Mesenchymal stem cell (in vitro differentiated cells and primary cell): ENCODE measurements at regions not wholly inside any gene's neighbourhood (a gene's known extent, or its start where the extent isn't known, plus 50 kb on each side); places are given as distances from the start of the nearest gene placed in this dataset.

Experiments
- DNase-seq: peaks from one replicate; pipeline ENCODE4 v3.0.0-alpha.2; 2013
- H2AFZ ChIP-seq: one replicate; pipeline ENCODE4 v1.6.1; 2013; ENCODE audit warnings: low read depth, mild to moderate bottlenecking, control low read depth, inconsistent platforms, low read length, moderate library complexity
- H2AK5ac ChIP-seq: 2 replicates; pipeline ENCODE4 v1.6.1; 2013; ENCODE audit warnings: low read length, moderate library complexity, mild to moderate bottlenecking, inconsistent platforms; ENCODE audit not compliant: severe bottlenecking
- H2BK120ac ChIP-seq: one replicate; pipeline ENCODE4 v1.6.1; 2013; ENCODE audit warnings: low read depth, mild to moderate bottlenecking, inconsistent platforms, low read length, moderate library complexity
- H2BK12ac ChIP-seq, 2 experiments: one replicate each; pipeline ENCODE4 v1.6.1; 2013; ENCODE audit warnings: inconsistent platforms in 2 of 2, low read length in 2 of 2, mild to moderate bottlenecking in 2 of 2, moderate library complexity in 2 of 2, control low read depth in 1 of 2
- H2BK15ac ChIP-seq: one replicate; pipeline ENCODE4 v1.6.1; 2013; ENCODE audit warnings: mild to moderate bottlenecking, low read depth, inconsistent platforms; ENCODE audit not compliant: poor library complexity, severe bottlenecking
- H2BK5ac ChIP-seq: 2 replicates; pipeline ENCODE4 v1.6.1; 2013; ENCODE audit warnings: low read depth, mild to moderate bottlenecking, low read length, control low read depth, inconsistent platforms; ENCODE audit not compliant: poor library complexity, severe bottlenecking
- H3K14ac ChIP-seq, 2 experiments: one replicate each; pipeline ENCODE4 v1.6.1; 2013; ENCODE audit warnings: inconsistent platforms in 2 of 2, low read length in 2 of 2, control low read depth in 1 of 2, mild to moderate bottlenecking in 1 of 2, moderate library complexity in 1 of 2
- H3K18ac ChIP-seq, 2 experiments: one replicate each; pipeline ENCODE4 v1.6.1; 2013; ENCODE audit warnings: inconsistent platforms in 2 of 2, low read length in 2 of 2, control low read depth in 1 of 2, low read depth in 1 of 2, mild to moderate bottlenecking in 1 of 2
- H3K23ac ChIP-seq, 2 experiments: one replicate each; pipeline ENCODE4 v1.6.1; 2013; ENCODE audit warnings: inconsistent platforms in 2 of 2, low read length in 2 of 2, mild to moderate bottlenecking in 2 of 2, moderate library complexity in 2 of 2, control low read depth in 1 of 2
- H3K27ac ChIP-seq: 2 replicates; pipeline ENCODE4 v1.5.1; 2013; ENCODE audit warnings: mild to moderate bottlenecking, moderate library complexity, low read length, control low read depth, inconsistent platforms; ENCODE audit not compliant: poor library complexity, severe bottlenecking
- H3K27me3 ChIP-seq, 2 experiments: 2 replicates each; pipeline versions ENCODE4 v1.6.1 to v1.7.0; 2013; ENCODE audit warnings: low read length in 2 of 2, mild to moderate bottlenecking in 2 of 2, moderate library complexity in 2 of 2, control low read depth in 1 of 2, inconsistent platforms in 1 of 2; ENCODE audit not compliant: control insufficient read depth in 1 of 2, insufficient read depth in 1 of 2
- H3K36me3 ChIP-seq, 2 experiments: 2 replicates each; pipeline versions ENCODE4 v1.6.1 to v1.7.0; 2013; ENCODE audit warnings: low read length in 2 of 2, control low read depth in 1 of 2, inconsistent platforms in 1 of 2, low read depth in 1 of 2, mild to moderate bottlenecking in 1 of 2; ENCODE audit not compliant: insufficient read depth in 2 of 2, control insufficient read depth in 1 of 2
- H3K4ac ChIP-seq, 2 experiments: one replicate each; pipeline ENCODE4 v1.6.1; 2013; ENCODE audit warnings: inconsistent platforms in 2 of 2, low read length in 2 of 2, mild to moderate bottlenecking in 2 of 2, moderate library complexity in 2 of 2, control low read depth in 1 of 2, low read depth in 1 of 2
- H3K4me1 ChIP-seq: 2 replicates; pipeline ENCODE4 v1.6.1; 2013; ENCODE audit warnings: low read depth, low read length, control low read depth; ENCODE audit not compliant: control insufficient read depth, insufficient read depth
- H3K4me2 ChIP-seq: 2 replicates; pipeline ENCODE4 v1.6.1; 2013; ENCODE audit warnings: low read length, mild to moderate bottlenecking, inconsistent platforms; ENCODE audit not compliant: poor library complexity, severe bottlenecking
- H3K4me3 ChIP-seq, 2 experiments: 2 replicates each; pipeline versions ENCODE4 v1.5.1 to v1.7.0; 2013; ENCODE audit warnings: low read length in 2 of 2, mild to moderate bottlenecking in 2 of 2, control low read depth in 1 of 2, low read depth in 1 of 2; ENCODE audit not compliant: insufficient read depth in 1 of 2
- H3K79me1 ChIP-seq: replicated peaks from 2 replicates; pipeline ENCODE4 v1.6.1; 2013; ENCODE audit warnings: mild to moderate bottlenecking, control low read depth, low read length, inconsistent platforms; ENCODE audit not compliant: poor library complexity, severe bottlenecking
- H3K9ac ChIP-seq: 2 replicates; pipeline ENCODE4 v1.7.0; 2013; ENCODE audit warnings: mild to moderate bottlenecking, low read length, moderate library complexity
- H3K9me3 ChIP-seq: 2 replicates; pipeline ENCODE4 v1.7.0; 2013; ENCODE audit warnings: mild to moderate bottlenecking, low read length; ENCODE audit not compliant: control insufficient read depth
- H4K8ac ChIP-seq: one replicate; pipeline ENCODE4 v1.6.1; 2013; ENCODE audit warnings: inconsistent platforms, mild to moderate bottlenecking, low read length, moderate library complexity
- H4K91ac ChIP-seq: one replicate; pipeline ENCODE4 v1.6.1; 2013; ENCODE audit warnings: mild to moderate bottlenecking, low read length, inconsistent platforms
- WGBS: methylation state at CpG from one replicate; pipeline ENCODE4 v1.1.7; 2013; ENCODE audit warnings: mixed read lengths; 5-methylcytosine and 5-hydroxymethylcytosine counted together

DNA sequence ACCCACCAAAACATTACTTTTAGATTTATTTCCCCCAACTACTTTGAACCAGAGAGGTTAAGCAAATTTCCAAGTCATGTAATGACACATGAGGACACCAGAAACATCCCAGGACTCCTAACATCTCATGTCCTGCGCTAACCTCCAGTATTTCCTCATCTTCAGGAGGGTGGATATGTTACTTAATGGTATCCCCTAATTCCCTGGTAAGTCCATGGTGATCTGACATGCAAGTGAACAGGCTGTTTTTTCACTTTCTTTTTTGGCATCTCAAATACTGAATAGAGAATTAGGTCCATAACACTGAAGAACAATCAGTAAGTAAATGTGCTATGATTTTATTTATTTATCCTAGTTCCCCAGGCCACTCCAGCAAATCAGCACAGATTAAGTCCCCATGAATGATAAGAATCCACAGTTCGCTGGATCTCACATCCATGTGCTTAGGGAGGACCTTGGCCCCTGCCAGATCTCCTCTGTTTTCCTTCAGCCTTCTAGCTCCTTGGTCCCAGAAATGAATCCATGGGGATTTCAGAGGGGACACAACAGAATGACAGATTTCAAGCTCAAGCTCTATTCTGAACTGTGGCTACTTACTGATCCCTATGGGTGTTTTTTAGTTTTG, 334.6 kb downstream of the CDC5L start:
- no peak overlapping the region for H2AK5ac ChIP-seq
- H3K4me3 ChIP-seq = no peak overlapping the region
- no peak overlapping the region for H2BK5ac ChIP-seq
- WGBS = 76% methylated on average over 1 of the region's 2 CpGs
- no peak overlapping the region for H4K91ac ChIP-seq
- H3K27me3 ChIP-seq = no peaks in the 10 kb centered on the region
- H3K4me1 ChIP-seq = peaks cover 5% of the 10 kb centered on the region
- H2BK120ac ChIP-seq = no peak overlapping the region
- no peak overlapping the region for H3K4me2 ChIP-seq
- H3K27ac ChIP-seq = no peak overlapping the region
- no peak overlapping the region for H3K18ac ChIP-seq
- no peak overlapping the region for H3K14ac ChIP-seq
- no peaks in the 10 kb centered on the region for H3K79me1 ChIP-seq
- no peak overlapping the region for H2AFZ ChIP-seq
- no peak overlapping the region for H3K4ac ChIP-seq
- no peak overlapping the region for H4K8ac ChIP-seq
- no peak overlapping the region for H3K9ac ChIP-seq
- no peak overlapping the region for H3K23ac ChIP-seq
- H2BK15ac ChIP-seq = no peak overlapping the region
- H3K36me3 ChIP-seq = no peaks in the 10 kb centered on the region
- DNase-seq = no peak
- H2BK12ac ChIP-seq = no peak overlapping the region
- no peaks in the 10 kb centered on the region for H3K9me3 ChIP-seq

DNA sequence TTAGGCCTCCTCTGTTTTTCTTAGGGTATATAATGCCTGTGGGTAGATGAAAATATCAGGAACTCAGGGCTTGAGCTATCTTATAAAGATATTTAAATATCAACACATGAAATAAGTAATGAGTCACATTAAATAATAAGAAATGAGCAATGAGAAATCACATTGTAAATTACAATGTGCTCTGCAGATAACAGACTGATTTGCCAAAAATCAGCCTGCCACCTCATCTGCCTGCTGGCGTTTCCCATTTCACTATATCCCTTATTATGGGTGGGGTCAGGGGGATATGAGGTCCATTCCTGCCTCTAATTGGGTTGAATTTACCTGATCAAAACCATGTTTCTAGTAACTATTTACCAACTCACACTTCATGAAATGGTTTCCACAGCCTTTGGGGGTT, 335.2 kb downstream of the CDC5L start:
- Histone ChIP-seq H2AK5ac (no peak overlapping the region), H4K8ac (no peak overlapping the region), H3K4me2 (no peak overlapping the region), H3K9me3 (no peaks in the 10 kb centered on the region), H2BK15ac (no peak overlapping the region), H3K27me3 (no peaks in the 10 kb centered on the region), H4K91ac (no peak overlapping the region), H3K4me1 (peaks cover 5% of the 10 kb centered on the region), H2AFZ (no peak overlapping the region), H3K36me3 (no peaks in the 10 kb centered on the region), H3K4me3 (no peak overlapping the region), H3K14ac (no peak overlapping the region), H3K4ac (no peak overlapping the region), H3K79me1 (no peaks in the 10 kb centered on the region), H3K9ac (no peak overlapping the region), H2BK120ac (no peak overlapping the region), H3K27ac (no peak overlapping the region), H3K18ac (no peak overlapping the region), H2BK12ac (no peak overlapping the region), H2BK5ac (no peak overlapping the region), H3K23ac (no peak overlapping the region)
- no peak for DNase-seq
- WGBS = no CpG with 5 or more reads among the region's 1 CpG

DNA sequence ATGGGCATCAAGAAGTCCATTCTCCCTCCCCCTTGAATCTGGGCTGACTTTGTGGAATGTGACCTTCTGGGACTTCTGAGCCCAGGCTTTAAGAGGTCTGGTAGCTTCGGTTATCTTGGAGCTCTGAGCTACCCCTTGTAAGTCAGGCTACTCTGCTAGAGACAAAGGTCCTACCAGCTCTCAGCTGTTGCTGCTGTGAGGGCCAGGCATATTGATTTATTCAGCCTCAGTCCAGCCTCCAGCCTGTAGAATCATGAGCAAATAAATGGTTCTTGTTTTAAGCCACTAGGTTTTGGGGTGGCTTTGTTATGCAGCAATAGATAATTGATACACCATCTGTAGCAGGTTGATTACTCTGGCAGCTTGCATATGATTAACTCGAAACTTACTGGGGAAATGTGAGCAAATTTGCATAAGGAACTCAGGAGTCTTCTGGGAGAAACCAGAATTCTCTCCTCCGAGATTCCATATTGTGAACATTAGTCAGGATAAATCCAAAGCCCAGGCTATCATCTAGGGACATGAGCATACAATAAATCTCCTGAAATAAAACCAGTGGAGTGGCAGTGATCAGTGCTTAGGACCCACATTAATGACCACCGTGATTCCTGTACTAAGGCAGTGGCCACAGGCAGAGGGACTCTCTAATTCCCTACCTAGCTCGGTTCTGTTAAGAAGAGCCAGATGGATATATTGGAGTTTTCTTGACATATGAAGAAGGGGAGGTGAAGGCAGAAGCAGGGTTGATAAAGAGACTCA, 336.1 kb downstream of the CDC5L start:
- H2BK12ac ChIP-seq = no peak overlapping the region
- no peak overlapping the region for H3K4me3 ChIP-seq
- H3K4me1 ChIP-seq = peaks cover 5% of the 10 kb centered on the region
- H4K8ac ChIP-seq = no peak overlapping the region
- H3K18ac ChIP-seq = no peak overlapping the region
- H4K91ac ChIP-seq = no peak overlapping the region
- H3K27ac ChIP-seq = no peak overlapping the region
- no peaks in the 10 kb centered on the region for H3K36me3 ChIP-seq
- no peak overlapping the region for H2AFZ ChIP-seq
- no peak overlapping the region for H2AK5ac ChIP-seq
- DNase-seq = no peak
- no peaks in the 10 kb centered on the region for H3K27me3 ChIP-seq
- no peaks in the 10 kb centered on the region for H3K9me3 ChIP-seq
- no peaks in the 10 kb centered on the region for H3K79me1 ChIP-seq
- no peak overlapping the region for H3K23ac ChIP-seq
- peak overlapping the region; percentile 59 for H2BK5ac ChIP-seq
- no peak overlapping the region for H3K9ac ChIP-seq
- no peak overlapping the region for H3K4me2 ChIP-seq
- no peak overlapping the region for H2BK120ac ChIP-seq
- WGBS = 74% methylated on average over 5 of the region's 5 CpGs
- H3K4ac ChIP-seq = no peak overlapping the region
- H3K14ac ChIP-seq = no peak overlapping the region
- H2BK15ac ChIP-seq = no peak overlapping the region

GRCh38 chr6:44725070-44725469, 337.6 kb downstream of the CDC5L start:
- 80% methylated on average over 2 of the region's 4 CpGs for whole genome bisulfite sequencing
- H2BK5ac ChIP-seq = no peak overlapping the region
- no peak overlapping the region for H3K18ac ChIP-seq
- H2BK120ac ChIP-seq = no peak overlapping the region
- H3K79me1 ChIP-seq = no peaks in the 10 kb centered on the region
- no peak overlapping the region for H4K8ac ChIP-seq
- no peak overlapping the region for H4K91ac ChIP-seq
- no peak overlapping the region for H2AK5ac ChIP-seq
- H3K9ac ChIP-seq = no peak overlapping the region
- no peaks in the 10 kb centered on the region for H3K9me3 ChIP-seq
- H3K4me2 ChIP-seq = no peak overlapping the region
- H2BK12ac ChIP-seq = no peak overlapping the region
- H3K4me3 ChIP-seq = no peak overlapping the region
- H3K36me3 ChIP-seq = no peaks in the 10 kb centered on the region
- peaks cover 5% of the 10 kb centered on the region for H3K4me1 ChIP-seq
- no peak overlapping the region for H3K23ac ChIP-seq
- H3K14ac ChIP-seq = no peak overlapping the region
- H3K27ac ChIP-seq = no peak overlapping the region
- H2BK15ac ChIP-seq = no peak overlapping the region
- H2AFZ ChIP-seq = no peak overlapping the region
- H3K4ac ChIP-seq = no peak overlapping the region
- peak; percentile 13 for DNase-seq
- no peaks in the 10 kb centered on the region for H3K27me3 ChIP-seq
